GM19324 (cell line): ENCODE measurements at regions not wholly inside any gene's neighbourhood (a gene's known extent, or its start where the extent isn't known, plus 50 kb on each side); places are given as distances from the start of the nearest gene placed in this dataset.
"Not testable (repeated sequence)": the region's sequence is repeated elsewhere in the genome, so short reads cannot be mapped to it uniquely, and the experiment has no call there.

Experiments
- ATAC-seq: cut with Tn5 transposase; IDR thresholded peaks from one replicate; pipeline ENCODE4 v1.9.1; 2021; ENCODE audit warnings: mild to moderate bottlenecking, moderate library complexity; ENCODE audit not compliant: unreplicated experiment, low FRiP score

GRCh38 chr2:210954386-210954907 is 398.0 kb downstream of the CPS1 start:
- ATAC-seq = no peak

- no peak for ATAC-seq
Measured at GRCh38 chr2:210955591-210955990, 399.2 kb downstream of the CPS1 start.

GRCh38 chr2:210956101-210956500 is 399.7 kb downstream of the CPS1 start:
- ATAC-seq = no peak

GRCh38 chr2:210961249-210961648 is 404.9 kb downstream of the CPS1 start:
- no peak for ATAC-seq

- ATAC-seq = no peak
Measured at GRCh38 chr2:210963386-210963785, 407.0 kb downstream of the CPS1 start.

- ATAC-seq = no peak
Measured at GRCh38 chr2:210964141-210964764, 407.9 kb downstream of the CPS1 start.

GRCh38 chr2:210965472-210965871 is 409.1 kb downstream of the CPS1 start:
- ATAC-seq = no peak

- no peak for ATAC-seq
Measured at GRCh38 chr2:210966330-210966729, 409.9 kb downstream of the CPS1 start.

GRCh38 chr2:210971431-210971830 is 415.0 kb downstream of the CPS1 start:
- ATAC-seq = no peak

GRCh38 chr2:210986806-210987205 is 430.4 kb downstream of the CPS1 start:
- ATAC-seq = not testable (repeated sequence)

- no peak for ATAC-seq
Measured at GRCh38 chr2:210991107-210991506, 434.7 kb downstream of the CPS1 start.

GRCh38 chr2:210994104-210994503 is 437.7 kb downstream of the CPS1 start:
- no peak for ATAC-seq

- no peak for ATAC-seq
Measured at GRCh38 chr2:210997373-210997772, 441.0 kb downstream of the CPS1 start.

GRCh38 chr2:210998334-210998733 is 441.9 kb downstream of the CPS1 start:
- no peak for ATAC-seq

- no peak for ATAC-seq
Measured at GRCh38 chr2:211014376-211014775, 458.0 kb downstream of the CPS1 start.

GRCh38 chr2:211014906-211015305 is 458.5 kb downstream of the CPS1 start:
- ATAC-seq = no peak

GRCh38 chr2:211025089-211025488 is 468.7 kb downstream of the CPS1 start:
- not testable (repeated sequence) for ATAC-seq

GRCh38 chr2:211026109-211026508 is 469.7 kb downstream of the CPS1 start:
- ATAC-seq = no peak

GRCh38 chr2:211027976-211028375 is 471.6 kb downstream of the CPS1 start:
- no peak for ATAC-seq

- ATAC-seq = no peak
Measured at GRCh38 chr2:211033765-211034164, 477.4 kb downstream of the CPS1 start.

GRCh38 chr2:211035548-211036185 is 479.3 kb downstream of the CPS1 start:
- peak; percentile 59 for ATAC-seq

- no peak for ATAC-seq
Measured at GRCh38 chr2:211045025-211045424, 488.6 kb downstream of the CPS1 start.
